SU-DHL-6 (cell line): ENCODE measurements at regions not wholly inside any gene's neighbourhood (a gene's known extent, or its start where the extent isn't known, plus 50 kb on each side); places are given as distances from the start of the nearest gene placed in this dataset.

Experiments used
- H2AFZ ChIP-seq: fragments of 200-600 bp; sonication (generic); 2 replicates; pipeline ENCODE4 v1.6.1; 2014; ENCODE audit warnings: low read depth, mild to moderate bottlenecking, moderate library complexity, mixed read lengths, antibody characterized with exemption, low read length; ENCODE audit not compliant: severe bottlenecking
- H3F3A ChIP-seq: fragments of 200-600 bp; shearing (Covaris generic); 2 replicates; pipeline ENCODE4 v1.6.0; 2016; ENCODE audit warnings: antibody characterized with exemption, mild to moderate bottlenecking; ENCODE audit not compliant: insufficient read depth
- H3K27ac ChIP-seq: fragments of 200-600 bp; sonication (generic); 2 replicates; pipeline ENCODE4 v1.5.1; 2016; ENCODE audit warnings: low read depth, mild to moderate bottlenecking, low read length, moderate library complexity, mixed read lengths
- H3K27me3 ChIP-seq: fragments of 200-600 bp; sonication (generic), shearing (Covaris generic); 2 replicates; pipeline ENCODE4 v1.6.0; 2014; ENCODE audit warnings: mild to moderate bottlenecking, low read length
- H3K36me3 ChIP-seq: fragments of 200-600 bp; sonication (generic); 2 replicates; pipeline ENCODE4 v1.6.1; 2014; ENCODE audit warnings: mild to moderate bottlenecking, low read length, mixed read lengths
- H3K4me2 ChIP-seq: fragments of 300-600, 200-600 bp; shearing (Covaris generic), sonication (generic); 2 replicates; pipeline ENCODE4 v1.6.0; 2014; ENCODE audit warnings: low read length, low read depth, mild to moderate bottlenecking; ENCODE audit not compliant: poor library complexity, severe bottlenecking
- H3K4me3 ChIP-seq: fragments of 200-600 bp; sonication (generic); 2 replicates; pipeline ENCODE4 v1.5.1; 2014; ENCODE audit warnings: antibody characterized with exemption, low read length, mild to moderate bottlenecking, mixed read lengths; ENCODE audit not compliant: insufficient read depth, poor library complexity, severe bottlenecking
- H3K79me2 ChIP-seq: fragments of 200-600 bp; sonication (generic); 2 replicates; pipeline ENCODE4 v1.6.1; 2014; ENCODE audit warnings: mild to moderate bottlenecking, low read length, moderate library complexity; ENCODE audit not compliant: insufficient read depth
- H3K9ac ChIP-seq: fragments of 200-600 bp; sonication (generic); 2 replicates; pipeline ENCODE4 v1.7.0; 2014; ENCODE audit warnings: mild to moderate bottlenecking, low read length
- H3K9me2 ChIP-seq: fragments of 200-600 bp; sonication (generic); replicated peaks from 2 replicates; pipeline ENCODE4 v1.6.1; 2014; ENCODE audit warnings: low read length; ENCODE audit not compliant: insufficient read depth
- H3K9me3 ChIP-seq: fragments of 200-600 bp; sonication (generic); 2 replicates; pipeline ENCODE4 v1.6.1; 2014; ENCODE audit warnings: low read length, mixed read lengths; ENCODE audit not compliant: insufficient read depth
- H4K20me1 ChIP-seq: fragments of 200-600 bp; sonication (generic); 2 replicates; pipeline ENCODE4 v1.6.1; 2014; ENCODE audit warnings: low read depth, mild to moderate bottlenecking, antibody characterized with exemption, low read length, moderate library complexity, mixed read lengths
- EZH2phosphoT487 ChIP-seq: fragments of 200-600 bp; sonication (generic), shearing (Covaris generic); conservative IDR thresholded peaks from 2 replicates; pipeline ENCODE4 v1.6.1; 2018; ENCODE audit warnings: mild to moderate bottlenecking, antibody characterized with exemption, low read length, moderate library complexity, mixed read lengths
- TF ChIP-seq, protein P1 (sequence below): fragments of 200-600 bp; sonication (generic); IDR thresholded peaks from one replicate; pipeline ENCODE4 v1.5.1; 2017; ENCODE audit warnings: antibody characterized with exemption, mild to moderate bottlenecking, low read length, moderate library complexity; ENCODE audit not compliant: insufficient read depth, poor library complexity, severe bottlenecking

DNA sequence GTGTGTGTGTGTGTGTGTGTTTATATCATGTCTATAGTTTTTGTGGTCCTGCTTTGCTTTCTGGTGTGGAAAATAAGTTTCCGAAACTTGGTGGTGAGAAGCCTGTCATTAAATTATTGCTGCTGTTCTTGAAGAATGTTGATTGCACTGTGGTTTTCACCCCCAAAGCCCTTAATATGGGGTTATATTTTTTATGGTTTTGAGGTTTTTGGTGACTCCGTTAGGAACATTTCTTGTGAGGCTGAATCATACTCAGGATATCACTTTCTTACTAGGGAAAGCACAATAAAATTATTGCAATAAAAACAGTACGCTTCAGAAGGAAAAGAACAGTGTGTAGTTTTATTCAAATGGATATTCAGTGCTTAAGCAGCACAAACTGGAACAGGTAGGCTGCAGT, 539.1 kb upstream of the MAGEB18 start:
- Histone ChIP-seq H3K79me2 (no peaks in the 10 kb centered on the region), H4K20me1 (no peaks in the 10 kb centered on the region), H3K4me2 (no peak overlapping the region), H2AFZ (no peak overlapping the region), H3K9me2 (no peaks in the 10 kb centered on the region), H3K9me3 (no peaks in the 10 kb centered on the region), H3K36me3 (no peaks in the 10 kb centered on the region), H3F3A (no peaks in the 10 kb centered on the region), H3K27ac (no peak overlapping the region), H3K27me3 (no peaks in the 10 kb centered on the region), H3K9ac (no peak overlapping the region), H3K4me3 (no peak overlapping the region)
- TF ChIP-seq, protein P1, sequence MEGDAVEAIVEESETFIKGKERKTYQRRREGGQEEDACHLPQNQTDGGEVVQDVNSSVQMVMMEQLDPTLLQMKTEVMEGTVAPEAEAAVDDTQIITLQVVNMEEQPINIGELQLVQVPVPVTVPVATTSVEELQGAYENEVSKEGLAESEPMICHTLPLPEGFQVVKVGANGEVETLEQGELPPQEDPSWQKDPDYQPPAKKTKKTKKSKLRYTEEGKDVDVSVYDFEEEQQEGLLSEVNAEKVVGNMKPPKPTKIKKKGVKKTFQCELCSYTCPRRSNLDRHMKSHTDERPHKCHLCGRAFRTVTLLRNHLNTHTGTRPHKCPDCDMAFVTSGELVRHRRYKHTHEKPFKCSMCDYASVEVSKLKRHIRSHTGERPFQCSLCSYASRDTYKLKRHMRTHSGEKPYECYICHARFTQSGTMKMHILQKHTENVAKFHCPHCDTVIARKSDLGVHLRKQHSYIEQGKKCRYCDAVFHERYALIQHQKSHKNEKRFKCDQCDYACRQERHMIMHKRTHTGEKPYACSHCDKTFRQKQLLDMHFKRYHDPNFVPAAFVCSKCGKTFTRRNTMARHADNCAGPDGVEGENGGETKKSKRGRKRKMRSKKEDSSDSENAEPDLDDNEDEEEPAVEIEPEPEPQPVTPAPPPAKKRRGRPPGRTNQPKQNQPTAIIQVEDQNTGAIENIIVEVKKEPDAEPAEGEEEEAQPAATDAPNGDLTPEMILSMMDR: no peak
- TF ChIP-seq EZH2phosphoT487: no peak

DNA sequence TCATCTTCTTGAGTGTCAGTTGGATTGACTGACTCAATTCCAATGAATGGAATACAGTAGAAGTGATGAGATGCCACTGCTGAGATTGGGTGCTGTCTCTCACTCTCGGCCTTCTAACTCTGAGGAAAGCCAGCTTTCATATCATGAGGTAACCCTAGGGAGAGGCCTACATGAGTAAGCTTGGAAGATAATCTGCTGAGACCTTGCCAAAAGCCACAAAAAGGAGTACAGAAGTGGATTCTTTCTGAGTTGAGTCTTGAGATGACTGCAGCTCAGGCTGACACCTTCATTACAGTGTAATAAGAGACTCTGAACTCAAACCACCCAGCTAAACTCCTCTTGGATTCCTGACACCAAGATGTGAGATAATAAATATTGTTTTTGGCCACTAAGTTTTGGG, 537.4 kb upstream of the MAGEB18 start:
- Histone ChIP-seq H3K4me3 (no peak overlapping the region), H3K9ac (no peak overlapping the region), H4K20me1 (no peaks in the 10 kb centered on the region), H2AFZ (no peak overlapping the region), H3K9me2 (no peaks in the 10 kb centered on the region), H3K27me3 (no peaks in the 10 kb centered on the region), H3K4me2 (no peak overlapping the region), H3K27ac (no peak overlapping the region), H3K9me3 (no peaks in the 10 kb centered on the region), H3K36me3 (no peaks in the 10 kb centered on the region), H3K79me2 (no peaks in the 10 kb centered on the region), H3F3A (no peaks in the 10 kb centered on the region)
- TF ChIP-seq, protein P1: no peak
- no peak for TF ChIP-seq EZH2phosphoT487

DNA sequence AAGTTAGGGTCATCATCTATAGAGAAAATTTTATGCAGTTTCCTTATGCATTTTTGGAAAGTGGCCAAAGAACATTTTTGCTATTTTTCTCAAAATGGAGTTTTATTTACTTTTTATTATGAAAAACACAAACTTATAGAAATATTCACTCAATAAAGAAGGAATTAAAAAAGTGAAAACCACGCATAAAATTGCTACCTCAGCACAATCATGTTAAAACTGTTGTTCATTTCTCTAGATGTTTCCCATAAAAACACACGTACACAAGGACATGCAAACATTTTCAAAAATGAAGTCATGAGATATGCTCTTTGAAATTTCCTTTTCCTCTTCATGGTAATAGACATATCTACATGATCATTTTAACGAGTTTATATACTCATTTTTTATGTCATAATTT, 536.8 kb upstream of the MAGEB18 start:
- H4K20me1 ChIP-seq: no peaks in the 10 kb centered on the region
- H2AFZ ChIP-seq: no peak overlapping the region
- no peak for TF ChIP-seq EZH2phosphoT487
- TF ChIP-seq, protein P1: no peak
- H3K27me3 ChIP-seq: no peaks in the 10 kb centered on the region
- H3K9me3 ChIP-seq: no peaks in the 10 kb centered on the region
- H3K4me3 ChIP-seq: no peak overlapping the region
- no peaks in the 10 kb centered on the region for H3K36me3 ChIP-seq
- H3K79me2 ChIP-seq: no peaks in the 10 kb centered on the region
- no peak overlapping the region for H3K9ac ChIP-seq
- H3F3A ChIP-seq: no peaks in the 10 kb centered on the region
- no peaks in the 10 kb centered on the region for H3K9me2 ChIP-seq
- H3K4me2 ChIP-seq: no peak overlapping the region
- H3K27ac ChIP-seq: no peak overlapping the region

DNA sequence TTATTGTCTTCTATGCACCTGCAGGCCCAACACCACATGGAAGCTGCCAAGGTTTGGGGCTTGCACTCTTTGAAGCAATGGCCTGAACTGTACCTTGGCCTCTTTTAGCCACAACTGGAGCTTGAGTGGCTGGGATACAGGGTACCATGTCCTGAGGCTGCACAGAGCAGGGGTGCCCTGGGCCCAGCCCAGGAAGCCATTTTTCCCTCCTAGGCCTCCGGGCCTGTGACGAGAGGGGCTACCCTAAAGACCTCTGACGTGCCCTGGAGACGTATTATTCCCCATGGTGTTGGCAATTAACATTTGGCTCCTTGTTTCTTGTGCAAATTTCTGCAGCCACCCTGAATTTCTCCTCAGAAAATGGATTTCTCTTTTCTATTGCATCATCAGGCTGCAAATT, 519.9 kb upstream of the MAGEB18 start:
- no peak for TF ChIP-seq EZH2phosphoT487
- TF ChIP-seq, protein P1: no peak
- Histone ChIP-seq H3K9ac (no peak overlapping the region), H3K27ac (no peak overlapping the region), H4K20me1 (no peaks in the 10 kb centered on the region), H3K27me3 (no peaks in the 10 kb centered on the region), H3K9me3 (no peaks in the 10 kb centered on the region), H3K9me2 (no peaks in the 10 kb centered on the region), H3K79me2 (no peaks in the 10 kb centered on the region), H3K36me3 (no peaks in the 10 kb centered on the region), H3F3A (no peaks in the 10 kb centered on the region), H2AFZ (no peak overlapping the region), H3K4me2 (no peak overlapping the region), H3K4me3 (no peak overlapping the region)
